Stimulated activated CD8-positive, alpha-beta memory T cell treated with anti-CD3 and anti-CD28 coated beads, Interleukin-2, amount 100 ng/mL, for 48 hours (primary cell): ENCODE measurements at regions not wholly inside any gene's neighbourhood (a gene's known extent, or its start where the extent isn't known, plus 50 kb on each side); places are given as distances from the start of the nearest gene placed in this dataset.

Experiments
- DNase-seq, 2 donors: peaks; one replicate each; pipeline ENCODE4 v3.0.0-alpha.2; 2020; ENCODE audit warnings: low read depth in 2 of 2

DNA sequence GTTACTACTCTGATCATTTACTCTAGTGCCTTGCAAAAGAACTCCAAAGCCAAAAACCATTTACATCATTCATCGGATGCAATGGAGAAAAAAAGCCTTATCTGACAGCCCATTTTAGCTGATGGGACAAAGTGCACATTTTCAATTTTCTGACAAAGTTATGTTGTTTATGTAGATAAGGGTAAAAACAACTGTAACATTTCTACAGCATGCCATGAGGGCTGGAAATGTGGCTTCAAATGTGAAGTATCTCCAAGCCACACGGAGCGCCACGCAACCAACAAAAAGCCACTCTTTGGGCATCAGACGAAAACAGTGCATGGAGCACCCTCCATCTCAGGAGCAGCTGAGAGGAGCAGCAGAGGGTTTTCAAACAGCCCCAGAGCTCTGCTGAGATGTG is 364.6 kb upstream of the ZNF507 start:
- DNase-seq = no peak

DNA sequence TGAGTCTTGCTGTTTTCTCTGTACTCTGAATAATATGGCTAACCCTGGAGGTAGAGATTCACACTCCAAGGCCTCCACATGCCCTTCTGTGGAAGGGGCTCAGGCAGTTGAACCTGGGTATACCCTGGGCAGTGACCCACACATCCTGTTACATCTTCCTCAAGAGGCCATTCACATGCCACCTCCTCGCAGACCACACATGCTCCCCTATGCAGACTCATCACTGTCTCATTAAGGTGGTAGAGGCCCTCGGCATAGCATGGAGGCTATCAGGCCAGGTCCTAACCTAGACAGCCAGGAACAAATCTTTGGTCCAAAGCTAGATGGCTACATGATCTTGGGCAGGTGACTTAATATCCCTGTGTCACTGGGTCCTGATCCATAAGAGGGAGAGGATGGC is 363.9 kb upstream of the ZNF507 start:
- no peak for DNase-seq

DNA sequence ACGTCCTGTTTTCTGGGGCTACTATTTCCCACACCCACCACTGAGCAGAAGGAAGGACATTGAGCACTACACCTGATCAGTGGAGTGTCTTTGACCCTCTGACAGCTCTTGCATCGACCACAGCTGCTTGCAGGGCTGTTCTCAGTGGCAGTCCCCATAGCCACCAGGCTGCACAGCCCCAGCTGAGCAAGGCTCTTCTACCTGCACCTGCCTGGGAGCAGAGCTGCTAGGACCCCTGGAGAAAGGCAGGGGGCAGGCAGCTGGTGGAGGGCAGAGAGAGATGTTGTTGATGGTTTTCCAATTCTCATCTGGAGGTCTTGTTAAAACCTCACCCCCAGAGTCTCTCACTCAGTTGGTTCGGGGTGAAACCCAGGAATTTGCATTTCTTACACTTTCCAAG is 361.8 kb upstream of the ZNF507 start:
- no peak for DNase-seq

DNA sequence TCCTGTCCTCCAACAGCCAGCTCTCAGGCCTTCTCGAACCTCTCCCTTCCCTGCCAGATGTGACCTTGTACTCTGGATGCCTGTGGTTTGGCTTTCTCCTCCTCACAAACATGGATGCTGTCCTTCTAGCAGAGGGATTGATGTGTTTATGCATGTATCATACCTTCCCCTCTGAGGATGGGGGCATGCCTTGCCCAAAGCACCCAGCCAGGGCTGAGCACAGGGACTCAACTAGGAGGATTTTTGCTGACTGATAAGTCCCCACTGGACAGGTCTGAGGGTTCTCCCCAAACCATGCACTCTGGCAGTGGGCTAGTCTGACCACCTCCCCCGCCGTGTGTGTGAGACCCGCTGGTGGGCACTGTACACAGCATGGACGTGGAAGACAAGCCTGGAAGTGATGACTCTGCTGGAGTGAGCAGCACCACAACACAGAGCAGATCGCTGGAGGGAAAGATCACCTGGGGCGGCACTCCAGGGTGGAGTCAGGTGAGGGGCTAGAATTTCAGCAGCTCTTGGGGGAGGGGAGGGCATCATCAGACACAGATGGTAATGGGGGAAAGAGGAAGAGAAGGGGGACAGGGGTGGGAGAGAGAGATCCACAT is 360.3 kb upstream of the ZNF507 start:
- no peak for DNase-seq

DNA sequence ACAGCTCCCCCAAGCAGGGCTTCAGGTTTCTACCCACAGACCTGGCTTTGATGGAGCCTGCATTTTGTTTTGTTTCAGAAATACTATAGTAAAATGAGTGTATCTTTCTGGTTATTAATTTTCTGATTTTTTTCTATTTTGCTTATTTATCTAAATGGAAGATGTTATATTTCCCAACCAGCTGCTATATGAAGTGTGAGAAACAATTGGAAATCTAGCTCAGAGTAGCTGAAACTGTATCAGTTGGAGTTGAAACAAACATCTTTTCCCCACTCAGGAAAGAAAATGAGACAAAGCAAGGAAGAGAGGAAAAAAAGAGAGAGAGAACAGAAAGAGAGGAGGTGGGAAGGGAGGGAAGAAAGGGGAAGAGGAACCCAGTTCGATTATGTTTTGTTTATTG is 358.5 kb upstream of the ZNF507 start:
- no peak for DNase-seq

DNA sequence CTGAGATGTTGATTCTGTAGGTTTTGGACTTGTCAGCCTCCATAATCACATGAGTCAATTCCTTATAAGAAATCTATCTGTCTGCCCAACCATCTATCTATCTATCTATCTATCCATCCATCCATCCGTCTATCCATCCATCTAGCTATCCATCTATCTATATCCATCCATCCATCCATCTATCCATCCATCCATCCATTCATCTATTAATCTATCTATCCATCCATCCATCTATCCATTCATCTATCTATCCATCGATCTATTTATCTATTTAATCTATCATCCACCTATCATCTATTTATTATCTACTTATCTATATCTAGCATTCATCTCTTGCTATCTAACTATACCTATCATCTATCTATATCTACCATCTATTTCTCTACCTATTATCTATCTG is 357.2 kb upstream of the ZNF507 start:
- no peak for DNase-seq

DNA sequence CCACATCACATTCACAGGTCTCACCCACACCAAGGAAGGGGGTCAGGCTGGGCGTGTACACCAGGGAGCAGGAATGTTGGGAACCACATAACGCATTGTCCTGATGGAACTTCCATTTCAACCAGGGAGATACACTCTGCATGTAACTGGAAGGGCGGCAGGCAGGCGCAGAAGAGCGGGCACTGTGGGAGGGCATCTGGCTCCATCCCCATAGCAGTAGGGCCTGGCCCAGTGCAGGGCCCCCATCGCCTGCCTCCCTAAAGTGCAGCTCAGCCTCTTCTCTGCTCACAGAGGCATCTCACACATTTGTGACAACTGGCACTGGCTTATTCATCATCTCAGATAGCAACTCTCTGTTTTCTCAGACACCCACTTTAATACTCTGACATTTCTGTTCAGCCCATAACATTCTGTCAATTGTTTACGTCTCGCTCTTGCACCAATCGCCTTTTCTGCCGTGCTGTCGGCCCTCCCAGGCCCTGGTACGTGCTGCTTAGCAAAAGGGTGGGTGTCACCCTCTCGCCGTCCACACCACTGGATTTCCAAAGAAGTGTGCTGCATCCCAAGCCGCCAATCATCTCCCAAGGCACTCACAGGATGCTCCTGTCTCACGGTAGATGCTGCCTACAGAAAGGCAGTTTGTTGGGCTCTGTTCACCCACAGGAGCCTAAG is 353.3 kb upstream of the ZNF507 start:
- DNase-seq = no peak

DNA sequence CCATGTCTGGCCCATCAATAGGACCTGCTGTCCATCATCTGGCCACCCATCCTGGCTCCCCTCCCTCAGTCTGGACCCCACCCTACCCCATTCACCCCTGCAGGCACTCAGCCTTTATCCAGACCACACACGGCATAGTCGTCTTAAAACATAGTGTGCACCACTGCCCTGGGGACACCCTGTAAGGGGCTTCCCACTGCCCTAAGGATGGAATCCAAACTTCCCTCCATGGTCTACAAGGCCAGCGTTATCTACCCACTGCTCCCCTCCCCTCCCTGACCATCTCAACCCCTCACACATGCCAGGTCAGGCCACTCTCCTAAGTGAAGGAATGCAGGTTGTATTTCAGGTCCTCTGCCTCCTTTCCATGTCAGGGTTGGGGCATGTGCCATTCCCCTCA is 352.7 kb upstream of the ZNF507 start:
- no peak for DNase-seq

DNA sequence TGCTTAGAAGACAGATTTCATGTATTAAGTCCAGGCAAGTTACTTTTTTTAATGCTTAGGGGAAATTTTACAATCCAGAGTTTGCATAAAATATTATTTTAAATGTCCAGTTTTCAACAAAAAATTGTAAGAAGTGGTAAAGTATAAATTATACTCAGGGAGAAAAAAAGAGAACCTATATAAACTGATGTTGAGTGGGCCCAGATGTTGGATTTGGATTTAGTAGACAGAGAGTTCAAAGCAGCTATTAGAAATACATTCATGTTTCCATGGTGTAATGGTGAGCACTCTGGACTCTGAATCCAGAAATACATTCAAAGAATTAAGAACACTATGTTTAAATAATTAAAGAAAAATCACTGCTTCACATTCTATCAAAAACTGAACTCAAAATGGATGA is 349.9 kb upstream of the ZNF507 start:
- DNase-seq = no peak

DNA sequence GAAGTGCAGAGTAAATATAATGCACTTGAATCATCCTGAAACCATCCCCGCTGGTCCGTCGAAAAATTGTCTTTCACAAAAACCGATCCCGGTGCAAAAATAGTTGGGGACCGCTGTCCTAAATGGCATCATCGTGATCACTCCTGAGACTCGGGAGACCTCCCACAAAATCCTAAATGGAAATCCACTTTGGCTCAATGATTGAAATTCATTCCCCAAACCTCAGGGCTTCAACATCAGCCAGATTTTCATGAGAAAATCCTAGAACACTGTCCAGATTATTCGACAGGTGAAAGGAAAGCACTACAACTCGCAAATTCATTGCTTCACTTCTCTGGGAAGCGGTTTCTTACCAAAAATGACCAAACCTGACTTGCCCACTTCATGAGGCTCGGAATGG is 335.3 kb upstream of the ZNF507 start:
- no peak for DNase-seq

DNA sequence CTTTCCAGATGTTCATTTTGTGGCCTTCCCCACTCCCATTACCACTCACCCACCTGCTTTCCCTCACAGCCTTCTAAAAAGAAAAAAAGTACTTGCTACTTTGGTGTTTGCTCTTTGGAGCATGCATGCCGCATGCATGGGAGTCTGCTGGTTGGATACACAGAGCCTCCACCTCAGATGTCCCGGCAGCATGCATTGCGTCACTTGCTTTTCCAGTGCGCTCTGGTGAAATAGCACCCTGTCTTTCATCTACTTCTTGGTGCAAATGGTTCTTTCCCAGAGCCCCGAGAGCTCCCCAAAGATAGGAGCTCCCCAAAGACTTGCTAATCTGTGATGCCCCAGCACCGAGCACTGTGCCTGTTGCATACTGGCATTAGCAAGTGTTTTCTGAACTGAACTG is 333.2 kb upstream of the ZNF507 start:
- DNase-seq = no peak

DNA sequence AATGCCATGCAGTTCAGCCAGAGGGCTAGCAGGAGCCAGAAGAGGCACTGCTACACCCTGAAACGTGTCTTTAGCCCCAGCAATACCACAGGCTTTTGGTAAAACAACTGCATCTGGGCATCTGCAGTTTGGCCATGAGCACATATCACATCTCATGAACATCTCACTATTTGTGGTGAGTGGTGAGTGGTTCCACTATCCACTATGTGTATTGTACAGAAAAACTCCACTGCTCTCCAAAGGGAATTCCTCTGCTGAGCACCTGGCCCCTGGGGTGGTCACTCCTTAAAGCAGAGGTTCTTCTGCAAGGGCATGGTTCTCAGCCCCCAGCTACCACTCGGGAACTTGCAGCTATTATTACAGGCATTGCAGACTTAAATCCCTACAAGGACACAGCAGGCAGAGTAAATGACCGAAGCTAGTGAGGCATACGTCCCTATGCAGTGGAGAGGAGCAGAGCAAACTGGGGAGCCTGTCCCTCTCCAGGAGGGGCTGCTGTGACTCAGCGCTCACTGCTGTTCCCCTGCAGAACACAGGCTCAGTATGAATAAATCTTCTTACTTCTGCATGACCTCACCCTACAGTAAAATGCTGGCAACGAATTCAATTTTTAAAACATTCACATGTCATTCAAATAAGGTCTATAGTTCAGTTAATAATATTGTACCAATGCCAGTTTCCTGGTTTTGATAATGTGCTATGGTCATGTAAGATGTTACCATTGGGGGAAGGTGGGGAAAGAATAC is 332.4 kb upstream of the ZNF507 start:
- no peak for DNase-seq

DNA sequence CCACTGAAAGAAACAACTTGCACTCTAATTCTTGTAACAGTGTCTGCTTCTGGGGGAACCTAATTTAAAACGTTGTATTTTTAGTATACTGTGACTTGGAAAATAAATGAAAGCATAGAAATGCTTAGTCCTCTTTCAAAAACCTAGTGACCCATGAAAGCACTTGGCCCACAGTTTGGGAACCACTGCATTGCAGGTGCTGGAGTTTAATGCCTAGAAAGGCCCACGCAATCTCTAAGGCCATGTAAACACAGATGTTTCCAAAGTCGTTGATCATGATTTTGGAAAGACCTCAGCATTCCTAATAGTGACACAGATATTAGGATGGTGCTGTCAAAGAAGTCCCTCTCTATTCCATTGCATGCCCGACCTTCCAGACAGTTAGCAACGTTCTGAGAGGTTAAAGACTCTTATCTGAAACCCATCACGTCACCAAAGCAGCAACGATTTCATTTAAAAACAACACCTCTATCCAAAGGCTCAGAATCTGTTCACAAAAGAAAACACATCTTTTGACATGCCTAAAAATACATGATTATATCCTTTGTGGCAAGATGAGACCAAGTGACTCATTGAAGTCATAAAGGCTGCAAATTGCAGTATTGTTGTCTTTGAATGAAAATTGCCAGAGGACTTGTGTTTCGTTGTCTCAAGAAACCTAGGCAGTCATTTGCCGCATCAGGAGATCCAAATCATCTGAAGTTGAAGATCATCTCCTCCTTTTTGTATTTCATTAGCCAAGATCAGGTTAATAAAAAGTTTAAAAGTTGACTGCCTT is 328.0 kb upstream of the ZNF507 start:
- no peak for DNase-seq

DNA sequence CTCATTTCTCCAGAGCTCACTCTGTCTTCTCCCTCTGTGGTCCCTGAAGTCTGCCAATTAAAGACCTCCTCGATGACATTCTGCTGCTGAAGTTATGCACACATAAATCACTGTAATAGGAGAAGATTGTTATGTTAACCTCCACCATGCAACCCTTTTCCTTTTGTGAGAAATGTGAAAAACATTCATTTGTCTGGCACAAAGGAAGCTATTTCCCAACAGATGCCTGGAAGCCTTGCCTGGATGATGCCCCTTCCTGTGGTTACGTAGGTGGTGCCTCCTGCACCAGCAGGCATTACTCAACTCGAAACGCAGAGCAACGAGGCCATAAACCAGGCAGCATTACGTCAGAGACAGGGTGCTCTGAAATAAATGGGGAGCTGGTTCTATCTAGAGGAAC is 327.4 kb upstream of the ZNF507 start:
- no peak for DNase-seq

DNA sequence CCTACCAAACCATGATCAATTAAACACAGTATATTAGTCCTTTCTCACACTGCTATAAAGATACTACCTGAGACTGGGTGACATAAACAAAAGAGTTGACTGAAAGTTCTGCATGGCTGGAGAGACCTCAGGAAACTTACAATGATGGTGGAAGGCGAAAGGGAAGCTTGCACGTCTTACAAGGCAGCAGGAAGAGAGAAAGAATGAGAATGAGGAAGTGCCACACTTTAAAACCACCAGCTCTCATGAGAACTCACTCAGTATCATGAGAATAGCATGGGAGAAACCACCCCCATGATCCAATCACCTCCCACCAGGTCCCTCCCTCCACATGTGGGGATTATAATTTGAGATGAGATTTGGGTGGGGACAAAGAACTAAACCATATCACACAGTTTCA is 324.9 kb upstream of the ZNF507 start:
- DNase-seq = no peak

DNA sequence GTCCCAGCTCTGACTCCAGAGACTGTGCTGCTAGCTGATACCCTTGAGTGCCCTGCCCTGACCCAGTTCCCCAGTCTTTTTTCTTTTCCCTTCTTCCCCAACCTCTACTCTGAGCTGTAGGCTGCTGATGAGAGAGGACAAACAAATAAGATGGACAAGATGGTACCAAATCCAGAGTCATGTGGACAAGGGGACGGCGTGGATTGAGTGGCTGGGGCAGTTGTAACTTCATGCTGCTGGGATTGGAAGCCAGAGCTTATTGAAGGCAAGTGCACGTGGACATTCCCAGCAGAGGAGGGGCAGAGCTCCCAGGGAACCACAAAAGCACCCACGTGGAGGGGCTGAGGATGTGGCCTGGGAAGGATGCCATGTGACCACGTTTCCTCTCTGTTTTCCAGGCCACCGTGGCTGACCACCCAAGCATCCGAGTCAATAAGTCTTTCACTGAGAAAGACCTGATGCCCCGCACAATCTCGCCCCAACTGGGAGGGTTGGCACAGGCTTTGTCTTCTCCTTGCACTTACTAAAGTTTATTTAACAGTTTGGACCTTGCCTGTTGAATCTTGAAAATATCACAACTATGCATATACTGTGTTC is 323.3 kb upstream of the ZNF507 start:
- no peak for DNase-seq

DNA sequence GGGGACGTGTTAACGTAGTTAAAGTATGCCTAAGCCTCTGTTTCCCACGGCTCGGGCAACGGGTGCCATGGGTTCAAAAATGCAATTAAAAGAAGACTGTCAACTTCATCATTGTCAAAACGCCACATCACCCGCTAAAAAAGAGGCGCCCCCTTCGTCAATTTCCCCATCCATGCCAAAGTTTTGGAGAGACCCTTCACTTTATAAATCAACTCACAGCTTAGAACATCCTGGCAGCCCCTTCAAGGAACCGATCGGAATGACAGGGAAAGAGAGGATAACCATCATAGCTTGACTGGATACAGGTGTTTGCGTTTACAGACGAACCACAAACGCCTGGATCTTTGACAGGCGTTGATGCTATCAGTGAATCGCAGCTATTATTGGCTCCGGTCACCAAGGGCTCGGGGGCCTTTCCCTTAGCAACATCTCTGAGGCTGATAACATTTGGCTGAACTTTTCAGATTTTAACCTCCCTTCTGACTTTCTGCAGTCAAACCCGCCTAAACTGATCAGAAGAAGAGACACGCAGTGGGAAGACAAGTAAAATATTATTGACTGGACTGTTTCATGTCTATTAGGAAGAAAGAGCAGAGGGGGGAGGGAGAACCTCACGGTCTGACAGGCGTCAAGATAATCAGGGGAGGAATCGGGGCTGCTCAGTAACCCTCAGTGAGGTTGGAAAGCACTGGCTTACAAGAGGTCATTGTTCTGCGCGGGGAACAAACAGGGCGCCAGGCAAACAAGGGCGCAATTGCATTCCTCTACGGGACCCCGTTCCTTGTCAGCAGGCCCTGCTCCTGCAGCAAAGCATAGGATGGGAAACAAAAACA is 322.5 kb upstream of the ZNF507 start:
- DNase-seq = no peak

DNA sequence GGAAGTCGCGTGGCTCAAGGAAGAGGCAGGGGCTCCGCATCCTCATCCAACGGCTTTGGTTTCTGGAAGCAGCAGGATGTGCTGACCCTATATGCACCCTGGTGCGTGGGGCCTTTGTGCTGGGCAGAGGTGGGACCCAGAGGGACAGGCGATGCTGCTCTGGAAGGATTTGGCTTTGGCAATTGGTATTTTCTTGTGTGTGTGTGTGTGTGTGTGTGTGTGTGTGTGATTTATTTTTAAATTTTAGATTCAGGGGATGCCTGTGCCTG is 321.9 kb upstream of the ZNF507 start:
- no peak for DNase-seq

DNA sequence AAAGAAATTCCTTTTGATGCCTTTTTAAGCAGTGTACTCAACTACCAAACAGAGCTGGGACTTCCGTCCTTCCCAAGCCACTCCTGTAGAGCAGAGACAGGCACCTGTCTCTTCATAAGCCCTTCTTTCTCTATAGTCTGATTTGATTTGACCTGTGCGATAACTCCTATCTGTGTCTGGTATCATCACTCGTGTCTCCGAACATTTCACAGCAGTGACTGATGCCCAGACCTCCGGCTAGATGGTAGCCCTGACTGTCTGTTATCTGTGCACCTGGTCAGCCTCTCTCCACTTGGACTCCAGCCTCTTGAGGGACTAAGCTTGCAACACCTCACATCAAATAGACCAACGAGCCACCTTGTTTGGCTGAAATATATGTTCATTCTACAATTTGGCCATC is 316.2 kb upstream of the ZNF507 start:
- DNase-seq = no peak

DNA sequence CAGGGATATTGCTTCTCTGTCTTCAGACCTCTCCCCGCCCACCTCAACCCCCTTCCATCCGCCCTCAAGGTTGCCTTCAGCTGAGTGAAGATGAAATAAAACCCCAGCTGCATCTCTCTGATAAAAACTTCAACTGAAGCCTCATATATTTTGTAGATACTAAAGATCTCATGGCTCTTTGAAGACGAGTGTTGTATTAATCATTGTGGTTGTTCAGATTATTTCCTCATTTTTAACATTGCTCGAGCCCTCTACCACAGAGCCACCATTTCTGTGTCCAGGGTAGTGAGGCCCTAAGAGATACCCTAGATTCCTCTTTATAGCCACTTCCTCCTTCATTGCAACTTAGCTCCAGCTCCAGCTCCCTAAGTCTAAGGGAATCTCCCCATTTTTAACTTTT is 312.8 kb upstream of the ZNF507 start:
- DNase-seq = no peak

DNA sequence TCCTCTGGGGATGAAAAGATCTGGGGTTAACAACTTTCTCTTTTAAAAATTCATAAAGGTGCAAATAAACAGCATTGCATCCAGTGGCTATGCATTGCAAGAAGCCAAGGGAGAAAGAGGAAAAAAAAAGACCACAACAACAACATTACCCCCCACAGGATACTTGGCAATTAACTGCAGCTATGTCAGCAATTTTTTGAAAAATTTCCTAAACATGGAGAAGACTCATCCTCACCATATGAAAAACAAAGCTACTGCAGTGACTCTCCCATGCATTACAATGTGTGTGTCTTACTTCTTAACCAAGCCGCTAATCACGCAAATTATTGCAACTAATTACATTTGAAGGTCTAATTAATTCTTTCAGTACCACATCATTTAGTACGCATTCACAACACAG is 309.8 kb upstream of the ZNF507 start:
- DNase-seq = no peak
